ENCODE measurements at regions not wholly inside any gene's neighbourhood (a gene's known extent, or its start where the extent isn't known, plus 50 kb on each side); places are given as distances from the start of the nearest gene placed in this dataset.

- H3K27ac Mint-ChIP-seq (ENCODE audit: unreplicated experiment) = no peak overlapping the region
- H3K4me3 Mint-ChIP-seq (ENCODE audit: unreplicated experiment) = no peak overlapping the region
- H3K9me3 Mint-ChIP-seq (ENCODE audit: unreplicated experiment) = no peaks in the 10 kb centered on the region
- no peaks in the 10 kb centered on the region for H3K4me1 Mint-ChIP-seq (ENCODE audit: unreplicated experiment)
- DNase-seq (ENCODE audit: extremely low spot score, unreplicated experiment) = no peak
- H3K27me3 Mint-ChIP-seq (ENCODE audit: unreplicated experiment) = no peaks in the 10 kb centered on the region
- H3K36me3 Mint-ChIP-seq (ENCODE audit: unreplicated experiment) = no peaks in the 10 kb centered on the region
- no peak for TF ChIP-seq CTCF (IDR thresholded peaks at IDR 0.05)
These were observed 166.5 kb upstream of the IZUMO3 start for GRCh38 chr9:24712206-24712605.

GRCh38 chr9:24708814-24709213 is 163.1 kb upstream of the IZUMO3 start:
- Mint-ChIP-seq H3K27me3 (ENCODE audit: unreplicated experiment) (no peaks in the 10 kb centered on the region), H3K4me3 (ENCODE audit: unreplicated experiment) (no peak overlapping the region), H3K4me1 (ENCODE audit: unreplicated experiment) (no peaks in the 10 kb centered on the region), H3K9me3 (ENCODE audit: unreplicated experiment) (no peaks in the 10 kb centered on the region), H3K27ac (ENCODE audit: unreplicated experiment) (no peak overlapping the region), H3K36me3 (ENCODE audit: unreplicated experiment) (no peaks in the 10 kb centered on the region)
- no peak for DNase-seq (ENCODE audit: extremely low spot score, unreplicated experiment)
- no peak for TF ChIP-seq CTCF (IDR thresholded peaks at IDR 0.05)

GRCh38 chr9:24698881-24699518 is 153.3 kb upstream of the IZUMO3 start:
- Mint-ChIP-seq H3K4me1 (ENCODE audit: unreplicated experiment) (no peaks in the 10 kb centered on the region), H3K36me3 (ENCODE audit: unreplicated experiment) (no peaks in the 10 kb centered on the region), H3K27me3 (ENCODE audit: unreplicated experiment) (no peaks in the 10 kb centered on the region), H3K27ac (ENCODE audit: unreplicated experiment) (no peak overlapping the region), H3K9me3 (ENCODE audit: unreplicated experiment) (peaks cover 11% of the 10 kb centered on the region), H3K4me3 (ENCODE audit: unreplicated experiment) (no peak overlapping the region)
- no peak for TF ChIP-seq CTCF (IDR thresholded peaks at IDR 0.05)
- no peak for DNase-seq (ENCODE audit: extremely low spot score, unreplicated experiment)

- no peak overlapping the region for H3K4me3 Mint-ChIP-seq (ENCODE audit: unreplicated experiment)
- peaks cover 30% of the 10 kb centered on the region for H3K9me3 Mint-ChIP-seq (ENCODE audit: unreplicated experiment)
- no peaks in the 10 kb centered on the region for H3K4me1 Mint-ChIP-seq (ENCODE audit: unreplicated experiment)
- TF ChIP-seq CTCF (IDR thresholded peaks at IDR 0.05) = no peak
- no peaks in the 10 kb centered on the region for H3K36me3 Mint-ChIP-seq (ENCODE audit: unreplicated experiment)
- H3K27ac Mint-ChIP-seq (ENCODE audit: unreplicated experiment) = no peak overlapping the region
- no peaks in the 10 kb centered on the region for H3K27me3 Mint-ChIP-seq (ENCODE audit: unreplicated experiment)
- no peak for DNase-seq (ENCODE audit: extremely low spot score, unreplicated experiment)
These were observed 126.6 kb upstream of the IZUMO3 start for GRCh38 chr9:24672336-24672735.

- Mint-ChIP-seq H3K9me3 (ENCODE audit: unreplicated experiment) (peaks cover 32% of the 10 kb centered on the region), H3K4me1 (ENCODE audit: unreplicated experiment) (no peaks in the 10 kb centered on the region), H3K36me3 (ENCODE audit: unreplicated experiment) (no peaks in the 10 kb centered on the region), H3K27ac (ENCODE audit: unreplicated experiment) (no peak overlapping the region), H3K4me3 (ENCODE audit: unreplicated experiment) (no peak overlapping the region), H3K27me3 (ENCODE audit: unreplicated experiment) (no peaks in the 10 kb centered on the region)
- no peak for DNase-seq (ENCODE audit: extremely low spot score, unreplicated experiment)
- no peak for TF ChIP-seq CTCF (IDR thresholded peaks at IDR 0.05)
These were observed 111.7 kb upstream of the IZUMO3 start for GRCh38 chr9:24657387-24657786.

All from osteocyte (in vitro differentiated cells).